ENCODE measurements at regions not wholly inside any gene's neighbourhood (a gene's known extent, or its start where the extent isn't known, plus 50 kb on each side); places are given as distances from the start of the nearest gene placed in this dataset.

GRCh38 chr13:83190020-83190419, 692.3 kb downstream of the SLITRK1 start:
- TF ChIP-seq, protein P1, sequence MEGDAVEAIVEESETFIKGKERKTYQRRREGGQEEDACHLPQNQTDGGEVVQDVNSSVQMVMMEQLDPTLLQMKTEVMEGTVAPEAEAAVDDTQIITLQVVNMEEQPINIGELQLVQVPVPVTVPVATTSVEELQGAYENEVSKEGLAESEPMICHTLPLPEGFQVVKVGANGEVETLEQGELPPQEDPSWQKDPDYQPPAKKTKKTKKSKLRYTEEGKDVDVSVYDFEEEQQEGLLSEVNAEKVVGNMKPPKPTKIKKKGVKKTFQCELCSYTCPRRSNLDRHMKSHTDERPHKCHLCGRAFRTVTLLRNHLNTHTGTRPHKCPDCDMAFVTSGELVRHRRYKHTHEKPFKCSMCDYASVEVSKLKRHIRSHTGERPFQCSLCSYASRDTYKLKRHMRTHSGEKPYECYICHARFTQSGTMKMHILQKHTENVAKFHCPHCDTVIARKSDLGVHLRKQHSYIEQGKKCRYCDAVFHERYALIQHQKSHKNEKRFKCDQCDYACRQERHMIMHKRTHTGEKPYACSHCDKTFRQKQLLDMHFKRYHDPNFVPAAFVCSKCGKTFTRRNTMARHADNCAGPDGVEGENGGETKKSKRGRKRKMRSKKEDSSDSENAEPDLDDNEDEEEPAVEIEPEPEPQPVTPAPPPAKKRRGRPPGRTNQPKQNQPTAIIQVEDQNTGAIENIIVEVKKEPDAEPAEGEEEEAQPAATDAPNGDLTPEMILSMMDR (IDR thresholded peaks at IDR 0.05): no peak
- H3K9me3 Mint-ChIP-seq: peaks cover 6 to 18% (median 11%) of the 10 kb centered on the region in 7 donors

DNA sequence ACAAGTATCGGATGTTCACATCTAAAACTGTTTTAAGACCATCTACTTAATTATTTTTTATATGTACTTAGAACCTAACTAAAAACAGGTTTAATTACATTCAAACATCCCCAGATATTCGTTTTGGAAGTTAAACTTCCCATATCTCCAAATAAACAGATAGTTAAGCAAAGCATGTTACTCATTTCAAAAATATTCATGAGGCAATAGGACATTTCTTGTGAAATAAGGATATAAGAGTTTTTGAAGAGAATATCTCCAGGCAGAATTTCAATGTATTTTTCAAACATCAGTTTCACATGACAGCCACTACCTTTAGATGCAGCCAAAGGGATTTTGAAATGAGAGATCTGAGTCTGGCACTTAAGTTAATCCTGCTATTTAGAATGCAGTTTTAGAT, 697.5 kb downstream of the SLITRK1 start:
- Histone ChIP-seq H2AFZ (ENCODE audit: insufficient read depth, low read depth, low read length, poor library complexity, severe bottlenecking) (no peak overlapping the region), H4K20me1 (ENCODE audit: insufficient read depth, low read length) (no peaks in the 10 kb centered on the region), H3K9ac (ENCODE audit: insufficient read depth, low read length, poor library complexity, severe bottlenecking) (no peak overlapping the region), H3K4me2 (replicated peaks; ENCODE audit: extremely low read depth, low read length, poor library complexity, severe bottlenecking) (no peak overlapping the region), H3K4me1 (ENCODE audit: control insufficient read depth in 1 of 2, insufficient read depth in 2 of 2, low read length in 2 of 2) (no peaks in the 10 kb centered on the region), H3K9me3 (replicated peaks in 1 of 2; ENCODE audit: control insufficient read depth in 1 of 2, insufficient read depth in 1 of 2, low read length in 2 of 2) (peaks cover 26 to 31% of the 10 kb centered on the region in 2 donors), H3K27me3 (ENCODE audit: control insufficient read depth in 2 of 2, insufficient read depth in 2 of 2, low read length in 2 of 2) (no peaks in the 10 kb centered on the region), H3K79me2 (ENCODE audit: insufficient read depth, low read length) (no peaks in the 10 kb centered on the region), H3K4me3 (replicated peaks in 1 of 3; ENCODE audit: low read depth in 2 of 3, low read length in 3 of 3) (no peak overlapping the region), H3K36me3 (replicated peaks in 1 of 2; ENCODE audit: control insufficient read depth in 1 of 2, insufficient read depth in 2 of 2, low read length in 2 of 2) (no peaks in the 10 kb centered on the region), H3K27ac (ENCODE audit: low read depth in 1 of 2, low read length in 2 of 2) (no peak overlapping the region)
- no peak for DNase-seq
- H3K27me3 Mint-ChIP-seq (ENCODE audit: low read depth in 3 of 3): no peaks in the 10 kb centered on the region
- no peaks in the 10 kb centered on the region for H3K4me1 Mint-ChIP-seq
- no peak overlapping the region for H3K4me3 Mint-ChIP-seq
- WGBS (ENCODE audit: insufficient coverage): no CpG with 5 or more reads among the region's 2 CpGs
- H3K36me3 Mint-ChIP-seq: no peaks in the 10 kb centered on the region
- H3K27ac Mint-ChIP-seq: no peak overlapping the region
- TF ChIP-seq, protein P1 (IDR thresholded peaks at IDR 0.05): no peak
- intact Hi-C loops (cut with micrococcal nuclease): no loop called here
- H3K9me3 Mint-ChIP-seq: peaks cover 7 to 19% (median 16%) of the 10 kb centered on the region in 7 donors

More at GRCh38 chr13:83190020-83190419, 692.3 kb downstream of the SLITRK1 start:
- Mint-ChIP-seq H3K4me3 (no peak overlapping the region), H3K36me3 (no peaks in the 10 kb centered on the region), H3K27me3 (ENCODE audit: low read depth in 3 of 3) (no peaks in the 10 kb centered on the region), H3K27ac (no peak overlapping the region), H3K4me1 (no peaks in the 10 kb centered on the region)
- WGBS (ENCODE audit: insufficient coverage): no CpG with 5 or more reads among the region's 3 CpGs
- H4K20me1 ChIP-seq (ENCODE audit: insufficient read depth, low read length): no peaks in the 10 kb centered on the region
- peaks cover 15% of the 10 kb centered on the region in 2 donors for H3K9me3 ChIP-seq (replicated peaks in 1 of 2; ENCODE audit: control insufficient read depth in 1 of 2, insufficient read depth in 1 of 2, low read length in 2 of 2)
- no peak overlapping the region for H3K4me2 ChIP-seq (replicated peaks; ENCODE audit: extremely low read depth, low read length, poor library complexity, severe bottlenecking)
- no peak for DNase-seq
- no peak overlapping the region for H3K27ac ChIP-seq (ENCODE audit: low read depth in 1 of 2, low read length in 2 of 2)
- no peaks in the 10 kb centered on the region for H3K36me3 ChIP-seq (replicated peaks in 1 of 2; ENCODE audit: control insufficient read depth in 1 of 2, insufficient read depth in 2 of 2, low read length in 2 of 2)
- no peak overlapping the region for H3K4me3 ChIP-seq (replicated peaks in 1 of 3; ENCODE audit: low read depth in 2 of 3, low read length in 3 of 3)
- H2AFZ ChIP-seq (ENCODE audit: insufficient read depth, low read depth, low read length, poor library complexity, severe bottlenecking): no peak overlapping the region
- intact Hi-C loops (cut with micrococcal nuclease): no loop called here
- H3K79me2 ChIP-seq (ENCODE audit: insufficient read depth, low read length): no peaks in the 10 kb centered on the region
- no peaks in the 10 kb centered on the region for H3K4me1 ChIP-seq (ENCODE audit: control insufficient read depth in 1 of 2, insufficient read depth in 2 of 2, low read length in 2 of 2)
- H3K9ac ChIP-seq (ENCODE audit: insufficient read depth, low read length, poor library complexity, severe bottlenecking): no peak overlapping the region
- no peaks in the 10 kb centered on the region for H3K27me3 ChIP-seq (ENCODE audit: control insufficient read depth in 2 of 2, insufficient read depth in 2 of 2, low read length in 2 of 2)

All from CD14-positive monocyte (primary cell).